ENCODE measurements at regions not wholly inside any gene's neighbourhood (a gene's known extent, or its start where the extent isn't known, plus 50 kb on each side); places are given as distances from the start of the nearest gene placed in this dataset.

- no peak for DNase-seq (ENCODE audit: low read depth in 2 of 2)
Measured at GRCh38 chr2:41775366-41776025, 272.3 kb upstream of the PKDCC start.

DNA sequence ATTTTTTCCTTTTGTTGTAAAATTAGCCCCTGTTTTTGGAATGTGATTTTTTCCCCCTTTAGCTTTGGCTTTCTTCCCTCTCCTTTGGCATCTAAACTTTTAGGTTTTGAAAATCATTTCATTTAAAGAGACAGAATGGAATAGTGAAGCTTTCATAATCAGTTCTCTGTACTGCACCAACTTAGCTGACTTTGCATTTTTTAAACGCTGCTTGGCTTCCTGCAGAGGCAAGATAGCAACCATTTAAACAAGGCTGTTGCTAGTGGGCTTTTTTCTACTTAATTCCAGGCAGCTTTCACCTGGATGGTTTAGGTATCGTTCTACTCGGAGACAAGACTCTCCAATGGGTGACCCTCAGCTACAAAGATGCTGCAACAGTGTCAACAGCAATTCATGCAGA is 267.9 kb upstream of the PKDCC start:
- no peak for DNase-seq (ENCODE audit: low read depth in 2 of 2)

DNA sequence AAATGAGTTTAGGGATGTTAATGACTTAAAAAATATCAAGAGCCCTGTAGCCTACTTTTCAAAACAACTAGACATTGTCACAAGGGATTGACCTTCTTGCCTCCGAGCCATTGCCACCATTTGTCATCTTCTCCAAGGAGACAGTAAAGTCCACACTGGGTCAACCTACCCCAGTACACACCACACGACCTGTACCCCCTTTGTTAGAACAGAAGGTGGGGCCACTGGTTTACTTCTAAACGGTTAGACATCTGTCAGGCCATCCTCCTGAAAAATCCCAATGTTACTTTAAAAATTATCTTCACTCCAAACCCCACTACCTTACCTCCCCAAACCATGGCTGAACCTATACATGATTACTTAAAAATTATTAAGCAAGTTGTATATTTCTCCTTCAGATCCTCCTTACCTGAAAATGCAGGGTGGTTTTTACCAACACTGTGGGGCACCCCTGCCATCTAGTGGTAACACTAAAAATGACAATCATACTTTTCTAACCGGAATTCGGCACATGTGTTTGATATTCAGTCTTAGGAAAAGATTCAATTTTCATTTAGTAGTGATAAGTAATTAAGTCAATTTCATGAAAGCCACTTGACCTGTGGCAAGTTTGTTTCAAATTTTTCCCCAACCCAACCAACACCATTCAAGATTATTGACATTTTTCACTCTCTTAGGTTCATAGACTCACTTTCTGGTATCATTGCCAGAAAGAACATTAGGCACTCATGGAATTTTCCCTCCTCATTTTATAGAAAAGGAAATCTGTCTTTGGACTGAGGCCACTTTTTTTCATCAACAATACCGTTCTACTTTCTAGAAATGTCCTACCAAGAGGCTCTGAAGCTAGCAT is 265.3 kb upstream of the PKDCC start:
- peak in 1 of 2 donors; percentile 5 for DNase-seq (ENCODE audit: low read depth in 2 of 2)

GRCh38 chr2:41784496-41784895 is 263.3 kb upstream of the PKDCC start:
- no peak for DNase-seq (ENCODE audit: low read depth in 2 of 2)

DNA sequence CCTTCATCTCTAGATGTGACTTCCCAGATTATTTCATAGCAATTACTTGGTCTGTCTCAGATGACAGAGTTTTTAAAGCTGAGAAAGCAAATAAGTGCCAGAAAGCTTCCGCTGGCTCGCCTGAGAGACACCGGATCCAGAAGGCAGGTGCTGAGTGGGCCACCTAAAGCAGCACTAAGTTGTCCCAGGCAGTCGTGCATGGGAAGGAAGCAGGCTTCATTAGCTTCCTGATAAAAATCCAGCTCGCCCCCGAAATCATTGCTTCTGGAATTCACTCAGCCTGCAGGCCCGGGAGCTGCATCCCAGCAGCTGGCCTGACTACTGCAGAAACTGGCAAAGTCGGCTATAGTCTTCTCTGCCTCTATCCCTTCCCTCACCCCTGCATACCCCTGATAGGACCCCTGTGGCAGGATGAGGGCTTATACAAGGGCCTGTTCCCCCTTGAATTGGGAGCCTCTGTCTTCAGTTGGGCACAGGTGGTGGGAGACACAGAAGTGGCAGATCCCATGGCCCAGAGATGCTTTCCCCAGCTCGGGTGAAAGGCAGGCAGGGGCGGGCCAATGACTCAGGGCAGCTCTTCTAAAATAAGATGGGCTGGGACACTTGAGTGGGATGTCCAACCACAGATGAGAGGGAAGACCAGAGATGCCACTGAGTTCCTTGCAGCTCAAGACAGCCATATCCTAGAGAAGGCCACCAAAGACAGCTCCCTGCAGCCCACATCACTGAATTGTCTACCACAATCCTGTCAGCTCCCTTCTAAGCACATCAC is 262.4 kb upstream of the PKDCC start:
- DNase-seq (ENCODE audit: low read depth in 2 of 2): no peak

DNA sequence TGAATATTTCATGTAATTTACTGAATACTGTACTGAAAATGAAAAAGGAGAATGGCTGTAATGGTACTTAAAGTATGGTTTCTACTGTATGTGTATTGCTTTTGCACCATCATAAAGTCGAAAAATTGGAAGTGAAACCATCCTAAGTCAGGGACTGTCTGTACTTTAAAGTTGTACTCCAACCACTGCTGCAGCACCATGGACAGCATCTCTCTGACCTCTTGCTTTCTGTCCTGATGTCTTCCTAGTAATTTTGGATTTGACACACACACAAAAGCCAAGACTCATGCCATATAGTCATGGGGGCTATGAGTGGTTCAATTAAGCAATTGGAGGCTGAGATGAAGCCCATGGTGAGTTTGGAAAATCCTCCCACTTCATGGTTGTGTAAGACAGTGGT is 256.3 kb upstream of the PKDCC start:
- DNase-seq (ENCODE audit: low read depth in 2 of 2): no peak

- no peak for DNase-seq (ENCODE audit: low read depth in 2 of 2)
Measured at GRCh38 chr2:41803361-41803760, 244.5 kb upstream of the PKDCC start.

- DNase-seq (ENCODE audit: low read depth in 2 of 2): no peak
Measured at GRCh38 chr2:41806286-41806685, 241.5 kb upstream of the PKDCC start.

DNA sequence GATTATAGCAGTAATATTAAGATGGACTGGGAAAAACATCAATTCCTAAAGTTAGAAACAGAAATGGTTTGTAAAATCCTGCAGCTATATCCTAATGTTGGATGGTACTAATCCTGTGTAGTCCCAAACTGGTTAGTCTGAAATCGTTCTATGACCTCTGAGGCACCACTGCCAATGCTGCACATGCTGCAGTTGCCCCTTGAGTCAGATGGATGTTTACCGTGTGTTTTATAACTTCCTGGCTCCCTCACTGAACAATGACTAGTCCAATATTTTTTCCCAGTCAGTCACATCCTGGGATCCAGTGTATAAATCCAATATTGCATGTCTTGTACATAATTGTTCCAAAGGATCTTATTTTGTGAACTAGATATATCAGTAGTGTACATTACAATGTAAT is 226.7 kb upstream of the PKDCC start:
- DNase-seq (ENCODE audit: low read depth in 2 of 2): no peak

- no peak for DNase-seq (ENCODE audit: low read depth in 2 of 2)
Measured at GRCh38 chr2:41826921-41827320, 220.9 kb upstream of the PKDCC start.

DNA sequence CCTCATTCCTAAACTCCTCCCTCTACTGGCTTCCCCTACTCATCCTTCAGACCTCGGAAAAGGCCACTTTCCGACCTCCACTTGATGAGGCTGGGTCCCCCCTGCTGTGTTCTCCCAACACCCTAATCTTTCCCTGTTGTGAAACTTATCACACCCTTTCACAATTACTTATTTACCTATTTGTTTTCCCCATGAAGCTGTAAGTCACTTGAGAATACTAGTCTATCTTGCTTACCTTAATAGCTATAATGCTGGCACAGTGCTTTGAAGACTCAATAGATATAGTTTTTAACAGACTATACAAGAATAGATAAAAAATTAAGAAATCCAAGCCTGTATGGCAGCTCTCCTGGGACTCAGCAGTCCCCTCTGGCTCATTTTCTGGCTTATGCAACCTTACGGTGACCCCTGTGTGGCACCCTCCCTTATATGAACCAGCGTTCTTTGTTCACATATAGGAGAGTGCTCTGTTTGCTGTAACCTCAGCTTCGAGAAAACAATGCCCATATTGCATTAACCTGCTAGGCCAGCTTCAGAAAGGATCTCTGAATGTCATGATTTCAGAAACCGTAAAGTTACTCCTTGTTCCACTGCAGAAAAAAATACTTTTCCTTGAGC is 220.4 kb upstream of the PKDCC start:
- no peak for DNase-seq (ENCODE audit: low read depth in 2 of 2)

GRCh38 chr2:41828052-41828643 is 219.7 kb upstream of the PKDCC start:
- no peak for DNase-seq (ENCODE audit: low read depth in 2 of 2)

- no peak for DNase-seq (ENCODE audit: low read depth in 2 of 2)
Measured at GRCh38 chr2:41829052-41829451, 218.8 kb upstream of the PKDCC start.

DNA sequence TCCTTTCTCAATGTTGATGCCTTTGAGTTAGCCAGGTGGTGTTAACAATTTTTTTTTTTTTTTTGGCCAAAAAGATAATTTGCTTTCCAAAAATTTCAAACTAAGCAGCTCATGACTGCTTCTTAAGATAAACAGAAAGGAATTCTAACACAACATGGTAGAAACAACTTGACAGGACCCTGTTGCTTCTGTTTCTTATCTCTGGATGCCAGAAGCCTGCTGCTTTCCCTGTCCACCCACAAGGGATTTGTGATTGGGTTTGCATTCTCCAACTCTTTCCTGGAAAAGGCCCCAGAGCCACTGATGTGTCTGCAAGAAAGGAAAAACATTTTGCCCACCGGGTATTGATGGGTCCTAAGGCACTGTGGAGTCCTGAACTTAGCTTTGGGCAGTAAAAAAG is 217.2 kb upstream of the PKDCC start:
- DNase-seq (ENCODE audit: low read depth in 2 of 2): no peak

- no peak for DNase-seq (ENCODE audit: low read depth in 2 of 2)
Measured at GRCh38 chr2:41832218-41832617, 215.6 kb upstream of the PKDCC start.

DNA sequence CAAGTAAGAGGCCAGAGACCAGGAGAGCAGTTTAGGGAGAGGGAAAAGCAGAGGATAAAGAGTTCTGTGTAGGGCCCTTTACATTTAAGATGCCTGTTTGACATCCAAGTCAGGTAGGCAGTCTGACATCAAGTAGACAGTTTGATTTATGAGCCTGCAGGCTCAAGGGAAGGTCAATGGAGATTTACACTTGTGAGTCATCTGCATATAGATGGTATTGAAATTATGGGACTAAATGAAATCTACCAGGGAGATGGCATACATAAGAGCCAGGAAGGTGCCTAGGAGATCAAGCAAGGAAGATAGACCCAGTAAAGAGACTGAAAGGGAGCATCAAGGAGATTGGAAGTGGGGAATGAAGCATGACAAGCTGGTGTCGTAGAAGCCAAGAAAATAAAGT is 212.4 kb upstream of the PKDCC start:
- DNase-seq (ENCODE audit: low read depth in 2 of 2): no peak

DNA sequence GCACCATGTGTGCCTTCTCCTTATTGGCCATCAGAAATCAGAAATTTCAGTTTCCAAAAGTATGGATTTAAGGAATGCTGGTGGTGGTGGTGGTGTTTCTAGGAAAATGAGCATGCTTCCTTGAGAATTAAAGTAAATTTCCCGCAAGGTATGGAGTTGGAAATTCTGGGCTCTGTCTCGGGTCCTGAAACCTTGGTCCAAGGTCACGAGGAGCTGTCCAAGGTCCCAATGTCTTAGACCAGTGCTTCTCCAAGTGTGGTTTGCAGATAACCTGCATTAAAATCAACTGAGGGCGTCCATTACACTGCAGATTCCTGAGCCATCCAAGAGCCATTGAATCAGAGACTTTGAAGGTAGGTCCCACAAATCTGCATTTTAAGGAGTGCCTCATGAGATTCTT is 210.9 kb upstream of the PKDCC start:
- peak in 1 of 2 donors; percentile 3 for DNase-seq (ENCODE audit: low read depth in 2 of 2)

GRCh38 chr2:41837610-41838009 is 210.2 kb upstream of the PKDCC start:
- no peak for DNase-seq (ENCODE audit: low read depth in 2 of 2)

DNA sequence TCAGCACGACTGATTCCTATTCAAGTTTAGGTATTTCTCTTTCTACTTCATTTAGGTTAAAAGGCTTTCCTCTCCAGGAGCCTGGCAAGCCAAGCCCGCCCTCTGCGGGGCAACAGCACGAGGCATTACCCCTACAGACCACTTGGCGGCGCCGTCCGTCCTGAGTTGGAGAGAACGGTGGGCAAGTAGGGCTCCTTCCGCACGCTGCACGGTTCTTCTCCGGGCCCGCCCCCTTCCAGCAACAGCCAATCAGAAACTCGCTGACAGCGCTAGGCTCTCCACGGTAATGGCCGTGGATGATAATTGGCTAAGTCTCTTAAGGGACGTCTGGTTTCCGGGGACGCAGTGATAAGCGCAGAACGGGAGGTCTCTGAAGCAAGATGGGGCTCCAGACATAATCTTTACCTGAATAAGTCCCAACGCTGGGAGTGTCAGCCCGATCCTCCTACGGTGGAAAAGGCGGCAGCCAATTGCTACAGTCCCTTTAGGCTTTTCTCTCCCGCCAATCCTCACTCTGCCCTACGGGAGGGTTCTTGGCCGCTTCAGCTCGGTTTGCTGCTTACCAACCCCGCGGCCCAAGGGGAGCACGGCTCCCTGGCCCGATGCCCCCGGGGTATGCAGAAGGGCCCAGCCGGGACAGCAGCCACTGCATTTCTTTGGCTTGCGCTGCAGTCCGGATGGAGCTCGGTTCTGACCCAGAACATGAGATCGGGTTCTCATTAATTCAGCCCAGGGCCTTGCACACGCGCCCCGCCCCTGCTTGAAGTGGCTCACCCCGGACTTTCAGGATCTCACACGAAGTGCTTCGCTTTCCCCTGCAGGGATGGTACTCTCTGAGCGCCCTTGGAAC is 206.9 kb upstream of the PKDCC start:
- peak; percentile 96 to 97 for DNase-seq (ENCODE audit: low read depth in 2 of 2)

- DNase-seq (ENCODE audit: low read depth in 2 of 2): no peak
Measured at GRCh38 chr2:41846962-41847361, 200.9 kb upstream of the PKDCC start.
